ENCODE measurements at regions not wholly inside any gene's neighbourhood (a gene's known extent, or its start where the extent isn't known, plus 50 kb on each side); places are given as distances from the start of the nearest gene placed in this dataset.

DNA sequence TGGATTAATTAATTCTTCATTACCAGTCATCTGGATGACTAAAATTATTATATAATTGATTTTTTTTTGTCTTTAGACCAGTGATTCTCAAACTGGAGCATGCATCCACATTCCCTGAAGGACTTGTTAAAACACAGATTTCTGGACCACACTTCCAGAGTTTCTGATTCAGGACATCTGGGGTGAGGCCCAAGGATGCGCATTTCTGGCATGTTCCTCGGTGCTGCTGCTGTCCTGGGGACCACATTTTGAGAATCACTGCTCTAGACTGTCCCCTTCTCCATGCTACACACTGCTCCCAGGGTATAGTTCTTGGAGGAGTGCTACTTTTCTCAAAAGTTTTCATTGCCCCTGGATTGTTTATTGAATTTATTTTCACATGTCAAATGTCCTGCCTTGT, 145.0 kb downstream of the RNF144B start:
- TF ChIP-seq POLR2A (IDR thresholded peaks at IDR 0.05; ENCODE audit: low read length) (no peak), GATA1 (IDR thresholded peaks at IDR 0.05; ENCODE audit: low read depth, low read length) (no peak)
